GM12891 (cell line): ENCODE measurements at regions not wholly inside any gene's neighbourhood (a gene's known extent, or its start where the extent isn't known, plus 50 kb on each side); places are given as distances from the start of the nearest gene placed in this dataset.
"Not testable (repeated sequence)": the region's sequence is repeated elsewhere in the genome, so short reads cannot be mapped to it uniquely, and the experiment has no call there.

Experiments used
- POLR2A ChIP-seq: IDR thresholded peaks from 2 replicates; pipeline ENCODE4 v1.6.1; 2011; ENCODE audit warnings: low read depth, low read length, control low read depth
- POLR2AphosphoS5 ChIP-seq: IDR thresholded peaks from 2 replicates; pipeline ENCODE4 v1.6.1; 2011; ENCODE audit warnings: low read depth, low read length, control low read depth
- SPI1 ChIP-seq: IDR thresholded peaks from 2 replicates; pipeline ENCODE4 v1.6.1; 2011; ENCODE audit warnings: low read depth, low read length, control low read depth
- TAF1 ChIP-seq: IDR thresholded peaks from 2 replicates; pipeline ENCODE4 v1.6.1; 2011; ENCODE audit warnings: low read depth, low read length, control low read depth

- not testable (repeated sequence) for TF ChIP-seq POLR2A, POLR2AphosphoS5, TAF1, SPI1
These were observed 138.2 kb downstream of the CXCL12 start for GRCh38 chr10:44246700-44247099.
